MM.1S (cell line): ENCODE measurements at regions not wholly inside any gene's neighbourhood (a gene's known extent, or its start where the extent isn't known, plus 50 kb on each side); places are given as distances from the start of the nearest gene placed in this dataset.

Experiments used
- DNase-seq: peaks from one replicate; pipeline ENCODE4 v3.0.0-alpha.2; 2015
- H2AFZ ChIP-seq: fragments of 300-600 bp; sonication (generic); 2 replicates; pipeline ENCODE4 v1.6.0; 2016; ENCODE audit warnings: antibody characterized with exemption, low read length
- H3F3A ChIP-seq: fragments of 300-600 bp; sonication (generic); 2 replicates; pipeline ENCODE4 v1.6.1; 2016; ENCODE audit warnings: mild to moderate bottlenecking, antibody characterized with exemption, low read length, moderate library complexity, mixed read lengths; ENCODE audit not compliant: insufficient read depth
- H3K27ac ChIP-seq: fragments of 300-600 bp; sonication (generic); 2 replicates; pipeline ENCODE4 v1.5.1; 2016; ENCODE audit warnings: mild to moderate bottlenecking, low read length
- H3K27me3 ChIP-seq: fragments of 300-600 bp; sonication (generic); replicated peaks from 2 replicates; pipeline ENCODE4 v1.6.0; 2016; ENCODE audit warnings: low read length; ENCODE audit not compliant: insufficient read depth
- H3K36me3 ChIP-seq: fragments of 300-600 bp; sonication (generic); replicated peaks from 2 replicates; pipeline ENCODE4 v1.6.1; 2016; ENCODE audit warnings: mild to moderate bottlenecking, low read length, mixed read lengths; ENCODE audit not compliant: insufficient read depth
- H3K4me1 ChIP-seq: fragments of 300-600 bp; sonication (generic); 2 replicates; pipeline ENCODE4 v1.6.1; 2016; ENCODE audit warnings: low read length, mixed read lengths
- H3K4me2 ChIP-seq: fragments of 300-600 bp; sonication (generic); 2 replicates; pipeline ENCODE4 v1.6.0; 2016; ENCODE audit warnings: low read depth, low read length
- H3K4me3 ChIP-seq: fragments of 300-600 bp; sonication (generic); 2 replicates; pipeline ENCODE4 v1.5.1; 2016; ENCODE audit warnings: low read length, mixed read lengths
- H3K79me2 ChIP-seq: fragments of 300-600 bp; sonication (generic); 2 replicates; pipeline ENCODE4 v1.6.1; 2016; ENCODE audit warnings: mixed run types, low read length, mixed read lengths
- H3K9ac ChIP-seq: fragments of 300-600 bp; sonication (generic); 2 replicates; pipeline ENCODE4 v1.6.1; 2016; ENCODE audit warnings: low read length, mixed read lengths
- H3K9me2 ChIP-seq: fragments of 300-600 bp; sonication (generic); replicated peaks from 2 replicates; pipeline ENCODE4 v1.6.1; 2016; ENCODE audit warnings: mild to moderate bottlenecking, low read length, mixed read lengths; ENCODE audit not compliant: insufficient read depth
- H3K9me3 ChIP-seq: fragments of 300-600 bp; sonication (generic); replicated peaks from 2 replicates; pipeline ENCODE4 v1.6.1; 2016; ENCODE audit warnings: mild to moderate bottlenecking, low read length, mixed read lengths; ENCODE audit not compliant: insufficient read depth
- H4K20me1 ChIP-seq: fragments of 300-600 bp; sonication (generic); 2 replicates; pipeline ENCODE4 v1.6.1; 2016; ENCODE audit warnings: mild to moderate bottlenecking, low read length, moderate library complexity, mixed read lengths; ENCODE audit not compliant: insufficient read depth
- CTCF ChIP-seq: fragments of 300-600 bp; sonication (generic); IDR thresholded peaks from 2 replicates; pipeline ENCODE4 v1.5.1; 2016; ENCODE audit warnings: antibody characterized with exemption, low read length, mixed read lengths
- EZH2 ChIP-seq: fragments of 300-600 bp; sonication (generic); optimal IDR thresholded peaks from 2 replicates; pipeline ENCODE3; 2017; ENCODE audit warnings: low read depth, mild to moderate bottlenecking, antibody characterized with exemption, low read length, mixed read lengths
- EZH2phosphoT487 ChIP-seq: fragments of 300-600 bp; sonication (generic); IDR thresholded peaks from 2 replicates; pipeline ENCODE4 v1.6.1; 2018; ENCODE audit warnings: antibody characterized with exemption, low read length

GRCh38 chr12:58089588-58089987, 148.2 kb downstream of the ATP23 start:
- no peak for DNase-seq

GRCh38 chr12:58090685-58091084, 149.3 kb downstream of the ATP23 start:
- no peak overlapping the region for H2AFZ ChIP-seq
- H4K20me1 ChIP-seq, result no peaks in the 10 kb centered on the region
- DNase-seq, result no peak
- no peaks in the 10 kb centered on the region for H3K27me3 ChIP-seq
- H3K4me1 ChIP-seq, result no peaks in the 10 kb centered on the region
- no peaks in the 10 kb centered on the region for H3K79me2 ChIP-seq
- no peak overlapping the region for H3K9ac ChIP-seq
- H3K4me3 ChIP-seq, result no peak overlapping the region
- H3K4me2 ChIP-seq, result no peak overlapping the region
- H3F3A ChIP-seq, result no peaks in the 10 kb centered on the region
- H3K27ac ChIP-seq, result no peak overlapping the region
- H3K9me3 ChIP-seq, result no peaks in the 10 kb centered on the region
- TF ChIP-seq CTCF, result no peak
- no peak for TF ChIP-seq EZH2phosphoT487
- no peak for TF ChIP-seq EZH2
- no peaks in the 10 kb centered on the region for H3K9me2 ChIP-seq
- H3K36me3 ChIP-seq, result no peaks in the 10 kb centered on the region

More at GRCh38 chr12:58089588-58089987, 148.2 kb downstream of the ATP23 start:
- no peak for TF ChIP-seq CTCF
- Histone ChIP-seq H3K36me3 (no peaks in the 10 kb centered on the region), H4K20me1 (no peaks in the 10 kb centered on the region), H3K27me3 (no peaks in the 10 kb centered on the region), H3K79me2 (no peaks in the 10 kb centered on the region), H3F3A (no peaks in the 10 kb centered on the region), H3K9ac (no peak overlapping the region), H3K27ac (no peak overlapping the region), H3K9me3 (no peaks in the 10 kb centered on the region), H3K4me2 (no peak overlapping the region), H2AFZ (no peak overlapping the region), H3K9me2 (no peaks in the 10 kb centered on the region), H3K4me1 (no peaks in the 10 kb centered on the region), H3K4me3 (no peak overlapping the region)

- no peaks in the 10 kb centered on the region for H3K4me1 ChIP-seq
- no peak overlapping the region for H3K27ac ChIP-seq
These were observed 153.6 kb downstream of the ATP23 start for GRCh38 chr12:58095002-58095401.

More at GRCh38 chr12:58095002-58095401, 153.6 kb downstream of the ATP23 start:
- Histone ChIP-seq H3K27me3 (no peaks in the 10 kb centered on the region), H3K9me3 (no peaks in the 10 kb centered on the region), H3K79me2 (no peaks in the 10 kb centered on the region), H3F3A (no peaks in the 10 kb centered on the region), H3K36me3 (no peaks in the 10 kb centered on the region), H4K20me1 (no peaks in the 10 kb centered on the region), H3K4me3 (no peak overlapping the region), H3K9ac (no peak overlapping the region), H3K4me2 (no peak overlapping the region), H2AFZ (no peak overlapping the region), H3K9me2 (no peaks in the 10 kb centered on the region)
- no peak for DNase-seq
- no peak for TF ChIP-seq EZH2
- no peak for TF ChIP-seq CTCF
- no peak for TF ChIP-seq EZH2phosphoT487
